Astrocyte of the spinal cord (primary cell): ENCODE measurements at regions not wholly inside any gene's neighbourhood (a gene's known extent, or its start where the extent isn't known, plus 50 kb on each side); places are given as distances from the start of the nearest gene placed in this dataset.

Experiments
- DNase-seq: peaks from one replicate; pipeline ENCODE4 v3.0.0; 2011; ENCODE audit warnings: low read depth, low spot score
- H3K4me3 ChIP-seq: 2 replicates; pipeline ENCODE4 v1.5.1; 2011; ENCODE audit warnings: low read depth, mild to moderate bottlenecking, low read length, moderate library complexity
- CTCF ChIP-seq: IDR thresholded peaks from 2 replicates; pipeline ENCODE4 v1.5.1; 2012; ENCODE audit warnings: low read depth, mild to moderate bottlenecking, low read length, inconsistent platforms
- in situ Hi-C: cut with HindIII; loops from 2 replicates; pipeline ENCODE4 v1.10.0; 2017; ENCODE audit warnings: low sequenced_read_pairs

DNA sequence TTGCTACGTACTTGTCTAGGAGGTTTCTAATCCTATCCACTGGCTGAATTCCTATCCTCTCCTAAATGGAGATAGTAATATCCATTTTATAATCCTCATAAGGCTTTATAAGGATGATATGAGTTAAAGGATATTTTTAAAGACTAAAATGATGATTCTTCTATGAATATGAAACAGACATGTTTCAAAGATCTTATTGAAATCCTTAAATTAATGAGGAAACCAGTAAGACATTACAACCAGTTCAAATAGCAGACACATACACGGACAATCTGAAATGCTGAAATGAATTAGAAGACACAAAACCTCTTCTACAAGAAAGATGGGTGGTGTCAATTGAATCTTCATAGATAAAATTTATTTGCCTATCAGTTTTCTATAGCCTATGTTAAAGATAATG is 132.9 kb upstream of the ANK3 start:
- DNase-seq: peak; percentile 5
- in situ Hi-C loops: no loop called here
- no peak overlapping the region for H3K4me3 ChIP-seq
- no peak for TF ChIP-seq CTCF

DNA sequence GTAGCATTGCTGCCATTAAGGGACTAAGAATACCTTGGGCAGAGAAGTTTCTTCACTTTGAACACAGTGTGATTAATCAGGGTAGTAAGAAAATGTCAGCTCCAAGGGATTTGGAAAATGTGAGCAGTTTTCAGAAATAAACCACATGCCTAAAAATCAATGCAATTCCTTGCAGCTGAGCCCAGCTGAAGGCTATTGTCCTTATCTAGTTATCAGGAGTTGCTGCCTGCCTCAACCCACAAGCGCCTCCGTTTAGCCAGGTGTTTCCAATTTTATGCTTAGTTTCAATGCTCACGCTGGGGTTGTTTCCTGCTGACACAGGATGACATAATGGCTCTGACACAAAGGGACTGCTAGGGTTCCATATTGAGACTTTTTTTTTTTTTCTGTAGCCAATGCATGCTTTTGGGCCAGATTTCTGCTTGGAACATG is 132.3 kb upstream of the ANK3 start:
- in situ Hi-C loops: no loop called here
- H3K4me3 ChIP-seq: no peak overlapping the region
- no peak for TF ChIP-seq CTCF
- peak; percentile 89 for DNase-seq

DNA sequence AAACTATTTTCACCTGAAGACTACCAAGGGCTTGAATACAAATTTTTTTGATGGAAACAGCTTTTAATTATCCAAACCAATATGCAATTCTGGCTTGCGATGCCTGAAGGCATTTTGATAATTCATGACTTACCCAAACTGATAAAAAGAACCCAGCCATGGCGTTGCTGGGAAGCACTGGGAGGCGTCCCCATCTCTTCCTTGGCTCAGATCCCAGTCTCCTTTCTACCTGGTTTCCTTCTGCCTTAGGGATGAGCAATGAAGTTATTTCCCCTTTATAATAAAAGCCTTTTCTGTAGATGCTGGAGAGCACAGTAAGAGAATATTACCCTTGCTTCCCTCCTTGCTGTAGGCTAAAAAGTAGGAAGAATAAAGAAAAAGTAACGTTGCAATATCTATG is 129.1 kb upstream of the ANK3 start:
- no peak for TF ChIP-seq CTCF
- in situ Hi-C loops: no loop called here
- DNase-seq: no peak
- no peak overlapping the region for H3K4me3 ChIP-seq

GRCh38 chr10:60517805-60518204 is 128.1 kb upstream of the ANK3 start:
- TF ChIP-seq CTCF: no peak
- H3K4me3 ChIP-seq: no peak overlapping the region
- DNase-seq: peak; percentile 17
- in situ Hi-C loops: no loop called here

GRCh38 chr10:60513281-60513680 is 123.6 kb upstream of the ANK3 start:
- DNase-seq: no peak
- no peak overlapping the region for H3K4me3 ChIP-seq
- in situ Hi-C loops: no loop called here
- no peak for TF ChIP-seq CTCF

DNA sequence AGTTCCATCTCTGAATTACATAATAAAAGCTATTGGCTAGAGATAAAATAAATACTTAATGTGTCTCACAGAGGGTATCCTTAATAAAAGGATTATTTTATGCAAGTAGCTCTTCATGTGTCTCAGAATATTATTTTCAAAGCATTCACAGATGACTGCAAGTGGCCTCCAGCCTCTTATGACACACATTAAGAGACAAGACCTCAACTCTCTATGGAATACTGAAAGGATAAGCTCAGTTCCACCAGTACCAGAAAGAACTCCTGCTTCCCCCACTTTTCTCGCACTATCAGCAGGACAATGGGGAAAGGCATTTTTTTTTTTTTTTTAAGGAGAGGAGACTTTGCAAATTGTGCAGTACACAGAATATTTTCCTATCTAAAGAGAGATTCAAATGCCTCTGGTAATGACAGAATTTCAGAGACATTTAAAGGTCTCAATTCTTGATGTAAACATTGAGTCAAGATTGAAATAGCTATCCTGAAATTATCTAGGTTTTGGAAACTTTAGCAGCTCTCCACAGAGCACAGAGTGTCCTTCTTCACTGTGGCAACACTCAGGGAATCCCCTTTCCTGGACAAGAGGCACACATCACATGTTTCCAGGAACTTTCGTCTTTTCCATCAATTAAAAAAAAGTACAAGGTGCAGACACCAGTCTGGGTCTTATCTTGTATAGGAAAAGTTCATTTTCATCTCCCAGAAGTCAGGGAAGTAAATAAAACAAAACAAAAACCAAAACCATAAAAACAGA is 122.0 kb upstream of the ANK3 start:
- no peak for TF ChIP-seq CTCF
- no peak for DNase-seq
- in situ Hi-C loops: no loop called here
- no peak overlapping the region for H3K4me3 ChIP-seq
